Islet of Langerhans (tissue), 1 donor: ENCODE measurements at regions not wholly inside any gene's neighbourhood (a gene's known extent, or its start where the extent isn't known, plus 50 kb on each side); places are given as distances from the start of the nearest gene placed in this dataset.

Source experiments
- FAIRE-seq: peaks from one replicate; lab custom pipeline; 2011; peaks lifted over from hg19 to GRCh38; lab: Jason Lieb, UNC

- FAIRE-seq, result no peak
Measured at GRCh38 chr1:37130221-37130948, 96.1 kb upstream of the GRIK3 start.

GRCh38 chr1:37131281-37131680 is 97.0 kb upstream of the GRIK3 start:
- FAIRE-seq, result no peak

GRCh38 chr1:37133276-37134145 is 99.2 kb upstream of the GRIK3 start:
- no peak for FAIRE-seq

- FAIRE-seq, result no peak
Measured at GRCh38 chr1:37134599-37134998, 100.3 kb upstream of the GRIK3 start.

- FAIRE-seq, result no peak
Measured at GRCh38 chr1:37135032-37135431, 100.7 kb upstream of the GRIK3 start.

- FAIRE-seq, result no peak
Measured at GRCh38 chr1:37137014-37137413, 102.7 kb upstream of the GRIK3 start.

- no peak for FAIRE-seq
Measured at GRCh38 chr1:37137601-37138000, 103.3 kb upstream of the GRIK3 start.

GRCh38 chr1:37143800-37144199 is 109.5 kb upstream of the GRIK3 start:
- FAIRE-seq, result no peak

- no peak for FAIRE-seq
Measured at GRCh38 chr1:37146071-37146470, 111.8 kb upstream of the GRIK3 start.

- no peak for FAIRE-seq
Measured at GRCh38 chr1:37147392-37147831, 113.1 kb upstream of the GRIK3 start.

GRCh38 chr1:37147906-37148305 is 113.6 kb upstream of the GRIK3 start:
- FAIRE-seq, result no peak

- FAIRE-seq, result no peak
Measured at GRCh38 chr1:37148663-37149062, 114.3 kb upstream of the GRIK3 start.

- no peak for FAIRE-seq
Measured at GRCh38 chr1:37149296-37149695, 115.0 kb upstream of the GRIK3 start.

GRCh38 chr1:37150986-37151385 is 116.7 kb upstream of the GRIK3 start:
- FAIRE-seq, result no peak

- no peak for FAIRE-seq
Measured at GRCh38 chr1:37151789-37152188, 117.5 kb upstream of the GRIK3 start.

- no peak for FAIRE-seq
Measured at GRCh38 chr1:37152491-37152890, 118.2 kb upstream of the GRIK3 start.

- no peak for FAIRE-seq
Measured at GRCh38 chr1:37153116-37154100, 119.1 kb upstream of the GRIK3 start.

GRCh38 chr1:37156646-37157045 is 122.3 kb upstream of the GRIK3 start:
- no peak for FAIRE-seq

GRCh38 chr1:37157634-37158033 is 123.3 kb upstream of the GRIK3 start:
- no peak for FAIRE-seq

GRCh38 chr1:37158113-37158749 is 123.9 kb upstream of the GRIK3 start:
- no peak for FAIRE-seq

GRCh38 chr1:37159102-37159501 is 124.8 kb upstream of the GRIK3 start:
- FAIRE-seq, result no peak

GRCh38 chr1:37161171-37161570 is 126.9 kb upstream of the GRIK3 start:
- no peak for FAIRE-seq
